SK-N-SH treated with all-trans-retinoic acid at 6 μM for 48 hours (cell line): ENCODE measurements at regions not wholly inside any gene's neighbourhood (a gene's known extent, or its start where the extent isn't known, plus 50 kb on each side); places are given as distances from the start of the nearest gene placed in this dataset.
A peak's percentile ranks its signal among the peaks of the same experiment; 100 is the strongest.

ENCODE experiments used
- ATAC-seq: fragments of 200-7000 bp; cut with Tn5 transposase; 3 replicates; pipeline ENCODE4 v1.9.1; 2020; ENCODE audit warnings: mild to moderate bottlenecking, moderate library complexity
- ARNTL ChIP-seq: fragments of 450-650 bp; formaldehyde crosslinking; IDR thresholded peaks from 2 replicates; pipeline ENCODE4 v1.5.0; 2020; ENCODE audit warnings: low read depth, mild to moderate bottlenecking, moderate library complexity, borderline replicate concordance
- BACH2 ChIP-seq: fragments of 250-450 bp; sonication (Bioruptor Pico); IDR thresholded peaks from 2 replicates; pipeline ENCODE4 v1.9.0; 2021; ENCODE audit warnings: mild to moderate bottlenecking, borderline replicate concordance
- CSDC2 ChIP-seq: fragments of 250-450 bp; sonication (Bioruptor Pico); IDR thresholded peaks from 2 replicates; pipeline ENCODE4 v1.5.0; 2020; ENCODE audit warnings: mild to moderate bottlenecking, moderate library complexity
- ESRRG ChIP-seq: fragments of 250-450 bp; sonication (Bioruptor Pico); IDR thresholded peaks from 2 replicates; pipeline ENCODE4 v1.6.1; 2021; ENCODE audit warnings: mild to moderate bottlenecking
- GLIS3 ChIP-seq: fragments of 250-450 bp; sonication (Bioruptor Pico); IDR thresholded peaks from 2 replicates; pipeline ENCODE4 v1.5.0; 2020; ENCODE audit warnings: mild to moderate bottlenecking, moderate library complexity
- ISL1 ChIP-seq: fragments of 250-450 bp; sonication (Bioruptor Pico); IDR thresholded peaks from 2 replicates; pipeline ENCODE4 v2.1.2; 2022; ENCODE audit warnings: mild to moderate bottlenecking, moderate library complexity
- OSR1 ChIP-seq: fragments of 250-450 bp; sonication (Bioruptor Pico); IDR thresholded peaks from 2 replicates; pipeline ENCODE4 v1.8.0; 2022; ENCODE audit warnings: moderate library complexity, mild to moderate bottlenecking, inconsistent platforms
- PPARA ChIP-seq: fragments of 250-450 bp; sonication (Bioruptor Pico); IDR thresholded peaks from 2 replicates; pipeline ENCODE4 v1.5.0; 2020; ENCODE audit warnings: mild to moderate bottlenecking, borderline replicate concordance
- RARB ChIP-seq: fragments of 250-450 bp; sonication (Bioruptor Pico); IDR thresholded peaks from 2 replicates; pipeline ENCODE4 v1.8.0; 2021; ENCODE audit warnings: mild to moderate bottlenecking, moderate library complexity
- SNAI2 ChIP-seq: fragments of 250-450 bp; sonication (Bioruptor Pico); IDR thresholded peaks from 2 replicates; pipeline ENCODE4 v1.5.0; 2020; ENCODE audit warnings: mild to moderate bottlenecking, moderate library complexity
- TCF4 ChIP-seq: fragments of 250-450 bp; sonication (Bioruptor Pico); IDR thresholded peaks from 2 replicates; pipeline ENCODE4 v1.8.0; 2021; ENCODE audit warnings: mild to moderate bottlenecking, moderate library complexity, borderline replicate concordance
- TOX ChIP-seq: fragments of 250-450 bp; sonication (Bioruptor Pico); IDR thresholded peaks from 2 replicates; pipeline ENCODE4 v1.8.0; 2021; ENCODE audit warnings: mild to moderate bottlenecking, moderate library complexity, borderline replicate concordance
- ZC3H10 ChIP-seq: fragments of 250-450 bp; sonication (Bioruptor Pico); IDR thresholded peaks from 2 replicates; pipeline ENCODE4 v1.5.1; 2021; ENCODE audit warnings: mild to moderate bottlenecking, moderate library complexity
- ZFP3 ChIP-seq: fragments of 250-450 bp; sonication (Bioruptor Pico); IDR thresholded peaks from 2 replicates; pipeline ENCODE4 v1.5.0; 2020; ENCODE audit warnings: mild to moderate bottlenecking, moderate library complexity
- ZFP30 ChIP-seq: fragments of 450-650 bp; formaldehyde crosslinking; IDR thresholded peaks from 2 replicates; pipeline ENCODE4 v1.5.0; 2022; ENCODE audit warnings: mild to moderate bottlenecking, moderate library complexity
- ZNF565 ChIP-seq: fragments of 450-650 bp; formaldehyde crosslinking; conservative IDR thresholded peaks from 2 replicates; pipeline ENCODE4 v1.5.0; 2020; ENCODE audit warnings: low read depth, mild to moderate bottlenecking, moderate library complexity
- ZNF70 ChIP-seq: fragments of 450-650 bp; formaldehyde crosslinking; IDR thresholded peaks from 2 replicates; pipeline ENCODE4 v1.5.0; 2020; ENCODE audit warnings: mild to moderate bottlenecking, moderate library complexity
- ZNF8 ChIP-seq: fragments of 450-650 bp; formaldehyde crosslinking; IDR thresholded peaks from 2 replicates; pipeline ENCODE4 v1.5.0; 2020; ENCODE audit warnings: mild to moderate bottlenecking, moderate library complexity
- TF ChIP-seq, protein P1 (sequence below): fragments of 250-450 bp; sonication (Bioruptor Pico); IDR thresholded peaks from 2 replicates; pipeline ENCODE4 v1.5.1; 2020; ENCODE audit warnings: low read depth, mild to moderate bottlenecking, moderate library complexity
- TF ChIP-seq, protein P2 (sequence below): fragments of 250-450 bp; sonication (Bioruptor Pico); IDR thresholded peaks from 2 replicates; pipeline ENCODE4 v1.5.0; 2020; ENCODE audit warnings: mild to moderate bottlenecking, moderate library complexity
- TF ChIP-seq, protein P3 (sequence below): fragments of 250-450 bp; sonication (Bioruptor Pico); IDR thresholded peaks from 2 replicates; pipeline ENCODE4 v1.8.0; 2020; ENCODE audit warnings: mild to moderate bottlenecking, moderate library complexity, borderline replicate concordance
- TF ChIP-seq, protein P4 (sequence below): fragments of 250-450 bp; sonication (Bioruptor Pico); IDR thresholded peaks from 2 replicates; pipeline ENCODE4 v1.5.1; 2021; ENCODE audit warnings: mild to moderate bottlenecking, moderate library complexity
- TF ChIP-seq, protein P5 (sequence below): fragments of 250-450 bp; sonication (Bioruptor Pico); IDR thresholded peaks from 2 replicates; pipeline ENCODE4 v1.8.0; 2021; ENCODE audit warnings: low read depth, mild to moderate bottlenecking, moderate library complexity, borderline replicate concordance

DNA sequence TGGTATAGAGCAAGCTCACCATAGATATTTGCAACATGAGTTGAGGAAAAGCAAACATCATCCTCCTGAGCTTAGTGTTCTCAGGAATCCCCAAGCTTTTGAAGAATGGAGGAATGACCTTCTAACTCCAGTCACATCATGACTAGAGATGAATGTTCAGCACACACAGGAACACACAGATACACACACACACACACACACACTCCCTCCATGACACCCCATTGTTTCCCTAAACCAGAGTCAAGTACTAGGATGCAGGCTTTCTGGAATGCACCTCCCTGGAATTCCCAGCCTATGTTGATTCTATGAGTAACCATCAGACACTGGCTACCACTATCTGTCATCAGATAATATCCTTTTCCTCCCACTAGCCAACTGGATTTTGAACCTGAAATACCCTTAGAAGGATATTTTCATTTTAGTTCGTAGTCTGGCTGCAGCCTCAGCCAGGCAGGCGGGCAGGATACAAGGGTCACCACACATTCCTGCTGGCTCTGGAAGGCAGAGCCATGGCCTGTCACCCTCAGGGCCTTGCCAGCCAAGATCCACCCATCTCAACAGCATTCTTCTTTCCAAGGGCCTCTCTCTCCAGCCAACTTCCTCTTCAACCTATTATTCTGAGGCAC lies 162.4 kb downstream of the FOXO1 start:
- TF ChIP-seq, protein P1, sequence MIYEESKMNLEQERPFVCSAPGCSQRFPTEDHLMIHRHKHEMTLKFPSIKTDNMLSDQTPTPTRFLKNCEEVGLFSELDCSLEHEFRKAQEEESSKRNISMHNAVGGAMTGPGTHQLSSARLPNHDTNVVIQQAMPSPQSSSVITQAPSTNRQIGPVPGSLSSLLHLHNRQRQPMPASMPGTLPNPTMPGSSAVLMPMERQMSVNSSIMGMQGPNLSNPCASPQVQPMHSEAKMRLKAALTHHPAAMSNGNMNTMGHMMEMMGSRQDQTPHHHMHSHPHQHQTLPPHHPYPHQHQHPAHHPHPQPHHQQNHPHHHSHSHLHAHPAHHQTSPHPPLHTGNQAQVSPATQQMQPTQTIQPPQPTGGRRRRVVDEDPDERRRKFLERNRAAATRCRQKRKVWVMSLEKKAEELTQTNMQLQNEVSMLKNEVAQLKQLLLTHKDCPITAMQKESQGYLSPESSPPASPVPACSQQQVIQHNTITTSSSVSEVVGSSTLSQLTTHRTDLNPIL (CRISPR knock-in tag): no peak
- TF ChIP-seq ISL1 (CRISPR knock-in tag) (no peak; the same call in 1 of the 2 replicates), TCF4 (no peak), CSDC2 (CRISPR knock-in tag) (no peak), GLIS3 (CRISPR knock-in tag) (no peak), ZC3H10 (CRISPR knock-in tag) (no peak), ZFP30 (CRISPR knock-in tag) (no peak), TOX (CRISPR knock-in tag) (no peak), ARNTL (CRISPR knock-in tag) (no peak), OSR1 (CRISPR knock-in tag) (no peak), ZFP3 (CRISPR knock-in tag) (no peak), ZNF8 (CRISPR knock-in tag) (no peak), PPARA (CRISPR knock-in tag) (no peak), SNAI2 (CRISPR knock-in tag) (no peak; the same call in 1 of the 2 replicates), ZNF70 (CRISPR knock-in tag) (no peak)
- TF ChIP-seq, protein P2, sequence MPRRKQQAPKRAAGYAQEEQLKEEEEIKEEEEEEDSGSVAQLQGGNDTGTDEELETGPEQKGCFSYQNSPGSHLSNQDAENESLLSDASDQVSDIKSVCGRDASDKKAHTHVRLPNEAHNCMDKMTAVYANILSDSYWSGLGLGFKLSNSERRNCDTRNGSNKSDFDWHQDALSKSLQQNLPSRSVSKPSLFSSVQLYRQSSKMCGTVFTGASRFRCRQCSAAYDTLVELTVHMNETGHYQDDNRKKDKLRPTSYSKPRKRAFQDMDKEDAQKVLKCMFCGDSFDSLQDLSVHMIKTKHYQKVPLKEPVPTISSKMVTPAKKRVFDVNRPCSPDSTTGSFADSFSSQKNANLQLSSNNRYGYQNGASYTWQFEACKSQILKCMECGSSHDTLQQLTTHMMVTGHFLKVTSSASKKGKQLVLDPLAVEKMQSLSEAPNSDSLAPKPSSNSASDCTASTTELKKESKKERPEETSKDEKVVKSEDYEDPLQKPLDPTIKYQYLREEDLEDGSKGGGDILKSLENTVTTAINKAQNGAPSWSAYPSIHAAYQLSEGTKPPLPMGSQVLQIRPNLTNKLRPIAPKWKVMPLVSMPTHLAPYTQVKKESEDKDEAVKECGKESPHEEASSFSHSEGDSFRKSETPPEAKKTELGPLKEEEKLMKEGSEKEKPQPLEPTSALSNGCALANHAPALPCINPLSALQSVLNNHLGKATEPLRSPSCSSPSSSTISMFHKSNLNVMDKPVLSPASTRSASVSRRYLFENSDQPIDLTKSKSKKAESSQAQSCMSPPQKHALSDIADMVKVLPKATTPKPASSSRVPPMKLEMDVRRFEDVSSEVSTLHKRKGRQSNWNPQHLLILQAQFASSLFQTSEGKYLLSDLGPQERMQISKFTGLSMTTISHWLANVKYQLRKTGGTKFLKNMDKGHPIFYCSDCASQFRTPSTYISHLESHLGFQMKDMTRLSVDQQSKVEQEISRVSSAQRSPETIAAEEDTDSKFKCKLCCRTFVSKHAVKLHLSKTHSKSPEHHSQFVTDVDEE (CRISPR knock-in tag): no peak
- TF ChIP-seq, protein P3, sequence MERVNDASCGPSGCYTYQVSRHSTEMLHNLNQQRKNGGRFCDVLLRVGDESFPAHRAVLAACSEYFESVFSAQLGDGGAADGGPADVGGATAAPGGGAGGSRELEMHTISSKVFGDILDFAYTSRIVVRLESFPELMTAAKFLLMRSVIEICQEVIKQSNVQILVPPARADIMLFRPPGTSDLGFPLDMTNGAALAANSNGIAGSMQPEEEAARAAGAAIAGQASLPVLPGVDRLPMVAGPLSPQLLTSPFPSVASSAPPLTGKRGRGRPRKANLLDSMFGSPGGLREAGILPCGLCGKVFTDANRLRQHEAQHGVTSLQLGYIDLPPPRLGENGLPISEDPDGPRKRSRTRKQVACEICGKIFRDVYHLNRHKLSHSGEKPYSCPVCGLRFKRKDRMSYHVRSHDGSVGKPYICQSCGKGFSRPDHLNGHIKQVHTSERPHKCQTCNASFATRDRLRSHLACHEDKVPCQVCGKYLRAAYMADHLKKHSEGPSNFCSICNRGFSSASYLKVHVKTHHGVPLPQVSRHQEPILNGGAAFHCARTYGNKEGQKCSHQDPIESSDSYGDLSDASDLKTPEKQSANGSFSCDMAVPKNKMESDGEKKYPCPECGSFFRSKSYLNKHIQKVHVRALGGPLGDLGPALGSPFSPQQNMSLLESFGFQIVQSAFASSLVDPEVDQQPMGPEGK (CRISPR knock-in tag): no peak
- TF ChIP-seq, protein P4, sequence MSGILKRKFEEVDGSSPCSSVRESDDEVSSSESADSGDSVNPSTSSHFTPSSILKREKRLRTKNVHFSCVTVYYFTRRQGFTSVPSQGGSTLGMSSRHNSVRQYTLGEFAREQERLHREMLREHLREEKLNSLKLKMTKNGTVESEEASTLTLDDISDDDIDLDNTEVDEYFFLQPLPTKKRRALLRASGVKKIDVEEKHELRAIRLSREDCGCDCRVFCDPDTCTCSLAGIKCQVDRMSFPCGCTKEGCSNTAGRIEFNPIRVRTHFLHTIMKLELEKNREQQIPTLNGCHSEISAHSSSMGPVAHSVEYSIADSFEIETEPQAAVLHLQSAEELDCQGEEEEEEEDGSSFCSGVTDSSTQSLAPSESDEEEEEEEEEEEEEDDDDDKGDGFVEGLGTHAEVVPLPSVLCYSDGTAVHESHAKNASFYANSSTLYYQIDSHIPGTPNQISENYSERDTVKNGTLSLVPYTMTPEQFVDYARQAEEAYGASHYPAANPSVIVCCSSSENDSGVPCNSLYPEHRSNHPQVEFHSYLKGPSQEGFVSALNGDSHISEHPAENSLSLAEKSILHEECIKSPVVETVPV (CRISPR knock-in tag): no peak
- TF ChIP-seq, protein P5, sequence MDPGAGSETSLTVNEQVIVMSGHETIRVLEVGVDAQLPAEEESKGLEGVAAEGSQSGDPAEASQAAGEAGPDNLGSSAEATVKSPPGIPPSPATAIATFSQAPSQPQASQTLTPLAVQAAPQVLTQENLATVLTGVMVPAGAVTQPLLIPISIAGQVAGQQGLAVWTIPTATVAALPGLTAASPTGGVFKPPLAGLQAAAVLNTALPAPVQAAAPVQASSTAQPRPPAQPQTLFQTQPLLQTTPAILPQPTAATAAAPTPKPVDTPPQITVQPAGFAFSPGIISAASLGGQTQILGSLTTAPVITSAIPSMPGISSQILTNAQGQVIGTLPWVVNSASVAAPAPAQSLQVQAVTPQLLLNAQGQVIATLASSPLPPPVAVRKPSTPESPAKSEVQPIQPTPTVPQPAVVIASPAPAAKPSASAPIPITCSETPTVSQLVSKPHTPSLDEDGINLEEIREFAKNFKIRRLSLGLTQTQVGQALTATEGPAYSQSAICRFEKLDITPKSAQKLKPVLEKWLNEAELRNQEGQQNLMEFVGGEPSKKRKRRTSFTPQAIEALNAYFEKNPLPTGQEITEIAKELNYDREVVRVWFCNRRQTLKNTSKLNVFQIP (CRISPR knock-in tag): no peak
- TF ChIP-seq, all 23 proteins: peak for 0
- peak; percentile 84 for ATAC-seq

DNA sequence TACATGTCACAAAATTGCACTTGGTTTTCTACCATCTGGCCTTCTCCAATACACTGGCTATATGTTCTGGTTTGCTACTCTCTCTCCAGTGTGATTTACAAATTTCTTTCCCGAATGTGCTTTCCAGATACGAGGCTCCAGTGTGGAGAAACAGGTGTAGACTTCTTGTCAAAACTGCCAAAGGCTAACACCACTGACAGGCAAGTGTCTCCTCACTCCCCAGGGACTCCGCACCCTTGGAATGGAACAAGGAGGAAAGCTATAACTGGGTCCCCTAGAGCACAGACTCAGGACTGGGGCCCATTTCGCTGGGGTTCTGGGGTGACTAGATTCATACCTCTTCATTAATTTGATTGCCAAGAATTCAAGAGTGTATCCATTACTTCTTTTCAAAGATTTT lies 161.8 kb downstream of the FOXO1 start:
- TF ChIP-seq, protein P3 (CRISPR knock-in tag): no peak
- TF ChIP-seq OSR1 (CRISPR knock-in tag) (no peak), SNAI2 (CRISPR knock-in tag) (no peak), ZNF70 (CRISPR knock-in tag) (no peak), CSDC2 (CRISPR knock-in tag) (no peak), PPARA (CRISPR knock-in tag) (no peak), ZFP30 (CRISPR knock-in tag) (no peak), ISL1 (CRISPR knock-in tag) (no peak), ESRRG (CRISPR knock-in tag) (no peak), RARB (CRISPR knock-in tag) (no peak), ZC3H10 (CRISPR knock-in tag) (no peak), BACH2 (CRISPR knock-in tag) (no peak), ZNF8 (CRISPR knock-in tag) (no peak), ZNF565 (CRISPR knock-in tag) (no peak), GLIS3 (CRISPR knock-in tag) (no peak), ARNTL (CRISPR knock-in tag) (no peak), TOX (CRISPR knock-in tag) (no peak)
- TF ChIP-seq, protein P5 (CRISPR knock-in tag): no peak
- TF ChIP-seq, protein P1 (CRISPR knock-in tag): no peak
- ATAC-seq: no peak
